Lower lobe of right lung (tissue), 2 donors: ENCODE measurements at regions not wholly inside any gene's neighbourhood (a gene's known extent, or its start where the extent isn't known, plus 50 kb on each side); places are given as distances from the start of the nearest gene placed in this dataset.

Experiments
- ATAC-seq, 2 donors: fragments of 200-7000 bp; cut with Tn5 transposase; one replicate each; pipeline ENCODE4 v1.9.1; 2020 to 2022; ENCODE audit warnings: mild to moderate bottlenecking in 2 of 2, moderate library complexity in 2 of 2
- DNase-seq: peaks from one replicate; pipeline ENCODE4 v3.0.0-alpha.2; 2020
- H3K27ac ChIP-seq: fragments of 200-600 bp; one replicate; pipeline ENCODE4 v1.8.0; 2022
- H3K27me3 ChIP-seq: fragments of 200-600 bp; one replicate; pipeline ENCODE4 v1.8.0; 2022; ENCODE audit warnings: low read depth
- H3K36me3 ChIP-seq: fragments of 200-600 bp; one replicate; pipeline ENCODE4 v1.8.0; 2022; ENCODE audit warnings: mild to moderate bottlenecking
- H3K4me1 ChIP-seq: fragments of 200-600 bp; one replicate; pipeline ENCODE4 v1.8.0; 2022
- H3K4me3 ChIP-seq: fragments of 200-600 bp; one replicate; pipeline ENCODE4 v1.8.0; 2022; ENCODE audit warnings: mild to moderate bottlenecking
- H3K9me3 ChIP-seq: fragments of 200-600 bp; one replicate; pipeline ENCODE4 v1.8.0; 2022
- intact Hi-C: fragments of 100-400 bp; cut with DNase I; formaldehyde crosslinking; loops from one replicate; pipeline ENCODE4 v1.11.0; 2022
- TF ChIP-seq, protein P1 (sequence below): fragments of 200-600 bp; IDR thresholded peaks from one replicate; pipeline ENCODE4 v1.8.0; 2022; ENCODE audit warnings: antibody characterized with exemption, mild to moderate bottlenecking
- donor health status: DM: no; HTN: yes; CAD: no; lungs with severe emphysema.

DNA sequence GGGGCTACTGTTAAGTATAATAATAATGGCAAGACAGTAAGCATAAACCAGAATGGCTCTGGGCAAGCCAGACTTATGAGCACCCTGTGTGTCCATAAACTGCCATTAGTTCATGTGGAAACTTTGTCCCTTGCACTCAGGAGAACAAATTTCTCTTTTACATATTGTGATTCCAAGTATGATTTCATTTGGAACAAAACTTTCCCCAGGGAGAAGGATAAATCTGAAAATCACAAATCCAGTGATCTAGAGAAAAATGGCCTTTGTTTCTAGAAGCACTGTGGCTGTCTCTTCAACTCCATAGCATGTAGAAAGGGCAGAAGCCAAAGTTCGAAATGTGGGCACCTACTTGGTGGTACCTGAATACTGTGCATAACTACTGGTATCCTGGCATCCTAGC lies 823.7 kb upstream of the SOX11 start:
- no peak for DNase-seq
- no peaks in the 10 kb centered on the region for H3K36me3 ChIP-seq
- H3K27me3 ChIP-seq = no peaks in the 10 kb centered on the region
- H3K4me3 ChIP-seq = no peak overlapping the region
- TF ChIP-seq, protein P1, sequence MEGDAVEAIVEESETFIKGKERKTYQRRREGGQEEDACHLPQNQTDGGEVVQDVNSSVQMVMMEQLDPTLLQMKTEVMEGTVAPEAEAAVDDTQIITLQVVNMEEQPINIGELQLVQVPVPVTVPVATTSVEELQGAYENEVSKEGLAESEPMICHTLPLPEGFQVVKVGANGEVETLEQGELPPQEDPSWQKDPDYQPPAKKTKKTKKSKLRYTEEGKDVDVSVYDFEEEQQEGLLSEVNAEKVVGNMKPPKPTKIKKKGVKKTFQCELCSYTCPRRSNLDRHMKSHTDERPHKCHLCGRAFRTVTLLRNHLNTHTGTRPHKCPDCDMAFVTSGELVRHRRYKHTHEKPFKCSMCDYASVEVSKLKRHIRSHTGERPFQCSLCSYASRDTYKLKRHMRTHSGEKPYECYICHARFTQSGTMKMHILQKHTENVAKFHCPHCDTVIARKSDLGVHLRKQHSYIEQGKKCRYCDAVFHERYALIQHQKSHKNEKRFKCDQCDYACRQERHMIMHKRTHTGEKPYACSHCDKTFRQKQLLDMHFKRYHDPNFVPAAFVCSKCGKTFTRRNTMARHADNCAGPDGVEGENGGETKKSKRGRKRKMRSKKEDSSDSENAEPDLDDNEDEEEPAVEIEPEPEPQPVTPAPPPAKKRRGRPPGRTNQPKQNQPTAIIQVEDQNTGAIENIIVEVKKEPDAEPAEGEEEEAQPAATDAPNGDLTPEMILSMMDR = no peak
- H3K27ac ChIP-seq = no peak overlapping the region
- intact Hi-C loops = no loop called here
- H3K4me1 ChIP-seq = no peaks in the 10 kb centered on the region
- no peak for ATAC-seq
- H3K9me3 ChIP-seq = no peaks in the 10 kb centered on the region

DNA sequence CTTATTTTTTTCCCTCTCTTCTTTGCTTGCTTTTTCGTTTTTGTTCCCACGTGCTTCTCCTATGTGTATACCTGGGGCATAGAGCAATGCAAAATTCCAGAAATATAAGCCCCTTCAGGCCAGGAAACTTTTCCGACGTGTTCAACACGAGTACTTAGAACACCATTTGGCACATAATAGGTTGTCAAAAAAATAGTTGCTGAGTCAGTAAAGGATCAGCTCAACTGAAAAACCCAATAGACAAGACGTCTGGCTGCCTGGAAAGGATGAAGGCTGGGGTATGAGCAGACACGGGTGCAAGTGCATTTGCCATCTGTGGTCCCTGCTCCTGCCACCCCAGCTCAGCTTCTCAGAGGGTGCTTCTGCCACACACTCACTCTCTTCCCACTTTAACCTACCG lies 823.0 kb upstream of the SOX11 start:
- H3K4me1 ChIP-seq = no peaks in the 10 kb centered on the region
- TF ChIP-seq, protein P1 = no peak
- ATAC-seq = no peak
- intact Hi-C loops = no loop called here
- H3K27ac ChIP-seq = no peak overlapping the region
- no peak overlapping the region for H3K4me3 ChIP-seq
- no peaks in the 10 kb centered on the region for H3K9me3 ChIP-seq
- no peaks in the 10 kb centered on the region for H3K27me3 ChIP-seq
- no peaks in the 10 kb centered on the region for H3K36me3 ChIP-seq
- no peak for DNase-seq

DNA sequence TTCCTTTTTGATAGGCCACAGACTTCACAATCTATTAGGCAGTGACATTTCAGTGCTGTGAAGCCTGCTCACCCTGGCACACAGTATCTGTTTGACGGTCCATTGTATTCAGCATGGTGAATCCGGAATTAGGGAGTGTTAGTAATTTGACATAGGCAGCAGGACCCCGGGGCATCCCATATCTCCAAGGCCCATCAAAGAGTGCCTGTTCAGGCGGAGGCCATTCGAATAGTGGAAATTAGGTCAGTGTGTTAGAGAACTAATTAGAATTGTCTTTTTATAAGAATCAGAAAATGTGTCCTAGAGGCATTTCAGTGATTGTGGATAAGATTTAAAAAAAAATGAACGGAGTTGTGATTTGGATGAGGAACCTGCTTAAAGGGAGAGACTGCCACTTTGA lies 818.8 kb upstream of the SOX11 start:
- intact Hi-C loops = no loop called here
- H3K27me3 ChIP-seq = no peaks in the 10 kb centered on the region
- TF ChIP-seq, protein P1 = no peak
- DNase-seq (no peak), ATAC-seq (no peak)
- H3K9me3 ChIP-seq = no peaks in the 10 kb centered on the region
- H3K4me3 ChIP-seq = no peak overlapping the region
- no peak overlapping the region for H3K27ac ChIP-seq
- no peaks in the 10 kb centered on the region for H3K36me3 ChIP-seq
- H3K4me1 ChIP-seq = no peaks in the 10 kb centered on the region

DNA sequence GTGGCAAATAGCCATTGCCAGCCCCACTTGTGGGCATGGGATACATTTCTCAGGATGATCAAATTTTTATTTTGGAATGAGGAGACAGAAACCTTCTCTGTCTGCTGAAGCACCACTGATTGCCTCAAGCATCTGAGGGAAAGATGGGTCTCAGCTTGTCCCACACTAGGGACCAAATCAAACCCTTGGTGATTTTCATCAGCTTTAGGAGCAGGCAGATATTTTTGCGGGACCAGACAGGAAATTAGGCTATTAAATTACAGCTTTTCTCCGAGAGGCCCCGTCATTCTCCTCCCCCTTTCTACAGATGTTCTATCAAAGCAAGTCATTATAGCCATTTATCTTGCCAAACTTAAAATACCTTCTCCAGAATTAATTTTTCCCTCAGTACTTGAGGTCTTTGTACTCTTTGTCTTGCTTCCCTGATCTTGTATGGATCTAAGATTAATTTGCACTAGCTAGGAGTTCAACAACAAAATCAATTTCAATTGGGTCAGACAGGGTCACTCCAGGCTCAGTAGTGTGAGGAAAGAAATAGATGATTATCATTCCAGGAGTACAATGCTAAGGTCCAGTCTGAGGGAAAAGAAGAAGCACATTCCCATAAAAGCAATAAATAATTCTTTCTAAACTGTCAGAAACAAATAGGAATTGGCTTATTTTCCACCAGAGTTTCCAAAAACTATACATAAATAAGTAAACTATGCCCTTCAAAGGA lies 818.1 kb upstream of the SOX11 start:
- Histone ChIP-seq H3K27ac (no peak overlapping the region), H3K4me3 (no peak overlapping the region), H3K4me1 (no peaks in the 10 kb centered on the region), H3K36me3 (no peaks in the 10 kb centered on the region), H3K27me3 (no peaks in the 10 kb centered on the region), H3K9me3 (no peaks in the 10 kb centered on the region)
- TF ChIP-seq, protein P1 = no peak
- intact Hi-C loops = no loop called here
- DNase-seq (no peak), ATAC-seq (no peak)

DNA sequence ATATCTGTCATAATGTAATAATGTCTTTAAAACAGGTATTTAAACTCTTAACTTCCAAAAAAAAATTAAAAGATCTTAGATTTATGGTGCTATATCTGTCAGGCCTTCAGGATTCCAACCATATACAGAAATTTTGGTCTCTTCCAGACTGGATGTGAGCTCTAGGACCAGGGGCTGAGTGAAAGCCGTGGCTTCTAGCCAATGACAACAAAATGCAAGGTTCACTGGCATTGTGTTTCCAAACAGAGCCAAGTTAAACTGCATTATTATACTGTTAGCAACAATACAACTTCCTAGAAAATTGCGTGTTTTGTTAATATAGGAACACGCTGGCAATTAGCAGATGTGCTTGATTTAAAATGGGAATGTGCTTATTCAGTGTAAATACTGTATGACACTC lies 809.8 kb upstream of the SOX11 start:
- intact Hi-C loops = no loop called here
- Histone ChIP-seq H3K36me3 (no peaks in the 10 kb centered on the region), H3K27me3 (no peaks in the 10 kb centered on the region), H3K27ac (no peak overlapping the region), H3K4me3 (no peak overlapping the region), H3K9me3 (no peaks in the 10 kb centered on the region), H3K4me1 (no peaks in the 10 kb centered on the region)
- TF ChIP-seq, protein P1 = no peak
- DNase-seq = no peak
- no peak for ATAC-seq
